HG03342 (cell line): ENCODE measurements at regions not wholly inside any gene's neighbourhood (a gene's known extent, or its start where the extent isn't known, plus 50 kb on each side); places are given as distances from the start of the nearest gene placed in this dataset.
"Not testable (repeated sequence)": the region's sequence is repeated elsewhere in the genome, so short reads cannot be mapped to it uniquely, and the experiment has no call there.

ENCODE experiments used
- ATAC-seq: cut with Tn5 transposase; IDR thresholded peaks from one replicate; pipeline ENCODE4 v1.9.1; 2021; ENCODE audit warnings: mild to moderate bottlenecking, moderate library complexity; ENCODE audit not compliant: unreplicated experiment

DNA sequence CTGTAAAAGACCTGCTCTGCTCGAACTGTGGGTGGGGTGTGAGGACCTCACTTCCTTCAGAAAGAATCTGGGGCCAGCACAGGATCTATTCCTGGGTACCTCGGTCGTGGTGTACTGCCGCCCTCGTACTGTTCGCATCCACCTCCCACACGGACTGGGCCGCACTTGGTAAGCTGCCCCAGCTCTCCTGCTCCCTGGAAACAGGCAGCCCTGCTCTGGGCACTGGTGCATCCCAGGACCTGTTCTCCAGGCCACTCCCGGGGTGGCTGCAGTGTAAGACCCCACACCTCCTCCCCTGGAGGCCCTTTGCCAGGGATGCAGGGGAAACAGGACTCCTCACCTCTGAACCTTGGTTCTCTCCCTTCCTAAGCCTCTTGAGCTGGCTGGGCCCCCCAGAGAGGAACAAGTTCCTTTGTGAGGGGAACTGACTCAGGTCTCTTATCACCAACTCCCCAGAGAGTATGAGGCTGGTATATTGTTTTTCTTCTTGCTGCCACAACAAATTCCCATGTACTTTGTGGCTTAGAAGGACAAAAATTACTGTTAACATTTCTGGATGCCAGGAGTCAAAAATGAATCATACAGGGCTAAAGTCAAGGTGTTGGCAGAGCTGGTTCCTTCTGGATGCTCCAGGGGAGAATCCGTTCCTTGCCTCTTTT, 276.5 kb downstream of the NUAK1 start:
- no peak for ATAC-seq

DNA sequence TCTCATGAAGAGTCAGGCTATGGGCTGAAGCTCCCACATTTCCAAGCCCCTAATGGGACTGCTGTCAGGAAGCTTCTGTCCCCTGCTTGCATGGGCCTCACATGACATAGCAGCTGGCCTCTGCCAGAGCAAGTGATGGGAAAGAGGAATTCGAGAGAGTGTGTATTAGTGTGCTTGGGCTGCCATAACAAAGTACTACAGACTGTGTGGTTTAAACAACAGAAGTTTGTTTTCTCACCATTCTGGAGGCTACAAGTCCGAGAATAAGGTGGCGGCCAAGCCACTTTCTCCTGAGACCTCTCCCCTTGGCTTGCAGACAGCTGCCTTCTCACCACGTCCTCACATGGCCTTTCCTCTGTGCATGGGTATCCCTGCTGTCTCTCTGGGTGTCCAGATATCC, 274.4 kb downstream of the NUAK1 start:
- ATAC-seq, result no peak

DNA sequence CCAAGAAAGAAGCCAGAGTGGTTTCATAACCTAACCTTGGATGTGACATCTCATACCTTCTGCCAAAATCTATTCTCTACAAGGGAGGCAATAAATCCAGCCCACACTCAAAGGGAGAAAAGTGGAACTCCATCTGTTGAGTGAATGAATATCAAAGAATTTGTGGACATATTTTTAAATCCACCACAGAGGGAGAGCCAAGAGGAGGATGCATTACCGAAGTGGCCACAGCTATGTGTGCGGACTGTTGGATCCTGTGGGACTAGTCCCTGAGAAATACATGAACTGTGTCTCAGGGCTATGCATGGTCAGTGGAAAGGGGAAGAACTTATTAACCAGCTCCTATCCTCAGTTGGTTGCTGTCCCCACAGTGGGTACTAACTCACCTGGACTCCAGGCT, 273.9 kb downstream of the NUAK1 start:
- ATAC-seq, result no peak

DNA sequence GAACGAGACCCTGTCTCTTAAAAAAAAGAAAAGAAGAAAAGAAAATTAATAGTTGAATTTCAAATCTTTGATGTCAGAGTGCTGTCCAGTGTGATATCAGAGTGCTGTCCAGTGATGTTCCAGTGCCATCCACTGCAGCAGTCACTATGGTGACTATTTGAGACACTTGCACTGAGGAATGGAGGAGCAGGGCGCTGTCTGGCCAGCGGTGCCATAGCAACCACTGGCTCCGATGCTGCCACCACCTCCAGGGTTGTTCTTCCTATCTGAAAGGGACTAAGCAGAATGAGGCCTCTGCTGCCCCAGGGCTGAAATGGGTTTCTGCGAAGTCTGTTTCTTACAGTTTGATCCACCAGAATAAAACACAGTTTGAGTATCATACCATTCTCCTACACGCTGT, 272.9 kb downstream of the NUAK1 start:
- ATAC-seq, result no peak

DNA sequence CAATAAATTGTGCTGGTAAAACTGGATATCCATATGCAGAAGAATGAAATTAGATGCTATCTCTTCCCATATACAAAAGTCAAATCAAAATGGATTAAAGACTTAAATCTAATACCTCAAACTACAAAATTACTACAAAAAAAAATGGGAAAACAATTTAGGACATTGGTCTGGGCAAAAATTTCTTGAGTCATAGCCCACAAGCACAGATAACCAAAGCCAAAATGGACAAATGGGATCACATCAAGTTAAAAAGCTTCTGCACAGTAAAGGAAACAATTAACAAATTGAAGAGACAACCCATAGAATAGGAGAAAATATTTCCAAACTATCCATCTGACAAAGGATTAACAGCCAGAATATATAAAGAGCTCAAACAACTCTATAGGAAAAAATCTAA, 264.6 kb downstream of the NUAK1 start:
- ATAC-seq, result no peak

DNA sequence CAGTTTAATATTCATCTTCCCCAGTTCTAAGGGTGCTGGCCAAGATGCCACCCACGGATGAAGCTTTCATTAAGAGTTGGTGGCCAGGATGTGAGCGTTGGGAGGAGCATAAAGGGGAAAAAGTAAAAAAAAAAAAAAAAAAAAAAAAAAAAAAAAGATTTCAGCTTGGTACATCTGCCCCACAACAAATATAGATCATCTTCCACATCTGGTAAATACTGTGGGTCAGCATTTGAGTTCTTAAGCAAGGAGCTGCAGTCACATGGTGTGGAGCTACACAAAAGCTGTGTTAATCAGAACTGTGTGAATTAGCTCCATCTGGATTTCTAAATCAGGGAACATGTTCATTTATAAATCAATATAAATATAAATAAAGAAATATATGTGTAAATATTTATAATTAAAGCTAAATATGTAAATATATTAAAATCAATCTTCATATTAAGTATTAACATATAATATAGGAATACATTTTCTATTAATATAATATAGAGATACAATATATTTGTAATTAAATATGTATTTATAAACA, 262.3 kb downstream of the NUAK1 start:
- ATAC-seq, result no peak

DNA sequence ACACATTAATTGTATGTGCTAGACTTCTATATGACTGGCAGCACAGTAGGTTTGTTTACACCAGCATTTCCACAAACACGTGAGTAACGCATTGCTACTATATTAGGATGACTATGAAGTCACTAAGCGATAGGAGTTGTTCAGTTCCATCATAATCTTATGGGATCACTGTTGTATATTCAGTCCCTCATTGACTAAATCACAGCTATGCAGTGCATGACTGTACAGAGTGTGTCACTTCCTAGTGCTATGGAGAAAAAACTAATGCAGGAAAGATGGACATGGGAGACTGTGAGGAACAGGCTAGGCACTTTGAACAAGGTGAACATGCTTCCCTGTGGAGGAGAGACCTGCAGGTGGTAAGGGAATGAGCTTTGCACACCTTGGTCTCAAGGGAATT, 259.8 kb downstream of the NUAK1 start:
- ATAC-seq, result no peak

DNA sequence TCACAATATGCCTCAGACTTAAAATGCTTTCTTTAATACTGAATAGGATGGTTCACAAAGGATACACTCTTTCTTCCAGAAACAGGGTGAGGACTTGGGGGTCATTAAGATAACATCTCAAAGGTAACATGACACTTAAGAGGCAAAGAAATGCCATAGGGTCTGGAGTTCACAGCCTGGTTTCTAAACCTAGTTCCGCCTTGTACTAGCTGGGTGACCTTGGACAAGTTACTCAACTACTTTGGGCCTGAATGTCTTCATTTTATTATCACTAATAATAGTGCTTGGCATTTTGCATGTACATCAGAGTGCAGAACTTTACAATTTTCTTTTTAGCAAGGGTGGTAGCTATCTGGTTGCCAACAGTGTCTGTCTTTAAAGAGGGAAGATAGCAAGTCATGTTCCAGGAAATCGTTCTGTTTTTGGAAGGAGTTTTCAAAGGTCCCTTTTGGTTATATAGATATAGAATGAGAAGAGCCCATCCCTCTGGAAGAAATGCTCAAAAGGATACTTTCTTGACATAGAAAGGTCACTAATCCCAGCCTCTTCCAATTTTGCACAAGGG, 257.8 kb downstream of the NUAK1 start:
- ATAC-seq, result no peak

DNA sequence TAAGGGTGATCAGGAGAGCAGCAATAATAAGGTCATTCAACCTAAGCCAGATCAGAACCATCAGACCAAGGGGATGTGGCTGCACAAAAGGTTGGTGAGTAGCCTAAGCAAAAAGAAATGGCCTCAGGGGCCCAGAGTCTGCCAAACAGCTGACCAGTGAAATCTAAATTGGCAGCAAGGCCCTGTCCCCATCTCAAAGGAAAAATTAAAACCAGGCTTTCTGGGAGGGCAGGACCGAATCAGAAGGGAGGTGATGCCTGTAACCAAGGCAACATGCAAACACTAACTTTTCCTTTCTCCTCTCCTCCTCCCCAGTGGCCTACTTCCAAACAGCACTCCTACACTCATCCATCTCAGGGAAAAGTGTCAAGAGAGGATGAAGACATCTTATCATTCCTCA, 256.4 kb downstream of the NUAK1 start:
- ATAC-seq, result no peak

DNA sequence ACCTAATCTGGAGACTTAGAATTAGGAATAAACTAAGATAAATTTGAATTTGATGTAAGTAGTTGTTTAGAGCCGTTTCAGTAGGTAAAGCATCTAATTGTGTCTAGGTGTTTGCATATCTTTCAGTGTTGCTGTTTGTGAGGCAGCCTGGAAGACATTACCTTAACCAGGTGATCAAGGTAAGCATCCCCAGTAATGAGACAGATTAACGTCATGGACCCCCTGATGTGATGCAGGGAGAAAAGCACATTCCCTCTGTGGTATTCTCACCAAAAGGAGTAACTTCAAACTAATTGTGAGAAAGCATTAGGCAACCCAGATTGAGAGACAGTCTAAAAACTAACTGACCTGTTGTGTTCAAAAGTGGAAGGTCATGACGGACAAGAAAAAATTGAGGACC, 251.6 kb downstream of the NUAK1 start:
- no peak for ATAC-seq

DNA sequence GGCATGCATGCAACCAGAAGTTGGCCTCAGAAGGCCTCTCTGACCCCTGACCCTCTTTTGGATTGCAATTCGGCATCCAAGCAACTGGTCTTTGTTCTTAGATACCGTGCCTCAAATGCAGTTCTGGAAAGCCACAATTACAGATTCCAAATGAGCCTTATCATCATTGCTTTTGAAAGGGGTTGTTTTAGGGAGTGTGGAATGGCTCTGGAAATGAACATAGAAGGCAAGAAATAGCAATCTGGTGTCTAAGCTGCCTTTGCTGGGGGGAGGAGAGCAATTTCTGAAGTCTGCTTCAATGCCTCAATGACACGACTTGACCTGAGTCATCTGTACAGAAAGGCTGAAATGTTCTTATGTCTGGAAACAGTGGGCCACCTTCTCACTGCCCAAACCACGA, 250.1 kb downstream of the NUAK1 start:
- no peak for ATAC-seq

DNA sequence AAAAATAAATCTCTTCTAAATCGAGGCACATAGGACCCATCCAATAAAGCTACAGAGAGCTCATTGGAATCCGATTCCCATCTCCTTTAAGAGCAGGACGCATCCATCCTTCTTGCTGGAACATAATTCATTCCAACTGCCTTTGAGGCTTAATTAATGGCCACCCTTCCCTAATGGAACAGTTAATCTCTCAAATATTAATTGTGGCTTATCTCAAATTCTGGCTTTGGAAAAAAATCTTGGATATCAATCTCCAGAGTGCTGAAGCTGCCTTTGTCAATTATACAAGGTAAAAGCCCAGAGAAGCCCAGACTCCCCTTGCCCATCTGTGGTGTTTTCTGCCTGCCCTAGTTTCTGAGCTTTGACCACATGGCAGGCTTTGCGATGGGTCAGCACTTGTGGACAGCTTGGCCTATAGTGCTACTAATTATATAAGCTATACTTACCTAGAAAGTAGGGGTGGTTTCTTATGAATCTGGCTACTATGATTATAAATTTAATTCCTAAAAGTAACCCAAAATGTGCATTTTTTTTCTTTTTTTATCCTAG, 246.3 kb downstream of the NUAK1 start:
- ATAC-seq, result no peak

DNA sequence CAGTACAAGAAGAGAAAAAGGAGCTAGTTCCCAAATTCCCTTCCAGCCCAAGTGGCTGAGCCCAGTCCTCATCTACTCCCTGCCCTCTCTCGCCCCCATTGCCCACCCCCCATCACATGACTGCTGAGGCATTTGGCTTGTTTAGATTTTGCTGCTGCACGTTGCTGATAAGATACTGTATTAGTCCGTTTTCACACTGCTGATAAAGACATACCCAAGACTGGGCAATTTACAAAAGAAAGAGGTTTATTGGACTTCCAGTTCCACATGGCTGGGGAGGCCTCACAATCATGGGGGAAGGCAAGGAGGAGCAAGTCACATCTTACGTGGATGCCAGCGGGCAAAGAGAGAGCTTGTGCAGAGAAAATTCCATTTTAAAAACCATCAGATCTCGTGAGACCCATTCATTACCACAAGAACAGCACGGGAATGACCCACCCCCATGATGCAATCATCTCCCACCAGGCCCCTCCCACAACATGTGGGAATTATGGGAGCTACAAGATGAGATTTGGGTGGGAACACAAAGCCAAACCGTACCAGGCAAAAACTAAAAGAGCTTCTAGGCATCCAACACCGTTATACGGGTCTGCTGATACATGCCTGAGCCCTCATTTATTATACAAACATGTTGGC, 243.4 kb downstream of the NUAK1 start:
- ATAC-seq, result not testable (repeated sequence)

DNA sequence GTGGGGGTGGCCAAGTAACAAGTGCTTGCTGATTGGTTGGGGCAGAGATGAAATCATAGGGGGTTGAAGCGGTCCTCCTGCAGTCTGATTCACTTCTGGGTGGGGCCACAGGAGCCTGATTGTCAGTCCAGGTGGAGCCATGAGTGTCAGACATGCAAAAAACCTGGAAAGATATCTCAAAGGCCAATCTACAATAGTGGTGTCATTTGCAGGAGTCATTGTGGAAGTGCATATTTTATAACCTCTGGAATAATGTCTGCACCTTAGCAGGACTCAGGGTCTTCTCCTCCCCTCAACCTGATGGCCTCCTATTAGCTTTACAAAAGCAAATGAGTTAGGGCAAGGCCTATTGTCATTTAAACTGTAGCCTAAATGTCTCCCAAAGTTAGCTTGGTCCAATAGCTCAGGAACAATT, 241.4 kb downstream of the NUAK1 start:
- ATAC-seq, result no peak

DNA sequence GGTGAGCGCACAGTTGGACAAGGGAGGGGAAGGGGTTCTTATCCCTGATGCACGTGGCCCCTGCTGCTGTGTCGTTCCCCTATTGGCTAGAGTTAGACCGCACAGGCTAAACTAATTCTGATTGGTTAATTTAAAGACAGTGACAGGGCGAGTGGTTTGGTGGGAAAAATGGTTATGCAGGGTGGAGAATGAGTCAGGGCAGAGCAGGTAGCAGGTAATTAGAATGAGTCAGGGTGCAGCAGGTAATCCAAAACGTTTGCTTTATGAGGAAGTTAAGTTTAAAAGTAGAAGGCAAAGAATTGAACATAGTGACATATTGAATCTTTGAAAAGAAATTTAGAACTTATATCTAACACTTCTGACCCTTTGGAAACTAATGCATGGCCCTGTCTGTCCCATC, 240.5 kb downstream of the NUAK1 start:
- not testable (repeated sequence) for ATAC-seq

DNA sequence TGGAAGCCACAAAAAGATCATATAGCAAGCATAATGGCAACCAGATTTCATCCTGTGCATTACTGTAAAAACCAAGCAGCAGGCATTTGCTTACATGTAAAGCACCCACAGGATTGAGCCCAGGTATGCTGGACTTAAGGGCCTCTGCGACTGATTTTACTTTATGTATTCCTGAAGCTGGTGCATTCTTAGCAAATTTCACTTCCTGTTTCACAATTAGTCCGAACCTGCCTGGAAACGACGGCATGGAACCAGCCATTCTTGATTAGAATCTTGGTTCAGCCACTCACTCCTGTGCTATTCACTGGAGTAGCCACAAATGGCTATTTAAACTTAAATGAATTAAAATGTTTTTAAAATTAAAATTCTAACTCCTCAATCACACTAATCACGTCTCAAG, 239.2 kb downstream of the NUAK1 start:
- no peak for ATAC-seq

DNA sequence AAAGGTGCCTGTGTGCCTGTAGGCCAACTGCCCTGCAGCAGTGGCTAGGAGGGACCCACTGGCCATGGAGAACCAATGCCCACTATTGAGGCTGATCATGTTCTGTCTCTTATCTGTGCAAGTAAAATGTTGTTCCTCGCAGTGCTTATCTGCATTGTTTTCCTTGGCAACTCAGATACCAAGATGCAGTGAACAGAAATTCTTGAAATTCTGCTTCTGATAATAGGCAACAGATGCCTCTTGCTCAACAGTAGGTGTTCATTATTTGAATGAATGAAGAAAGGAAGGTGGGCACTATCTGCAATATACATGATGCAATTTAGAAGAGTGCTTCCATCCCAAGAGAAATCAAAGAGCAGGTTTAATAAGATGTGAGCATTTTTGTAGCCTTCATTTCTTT, 232.2 kb downstream of the NUAK1 start:
- no peak for ATAC-seq

DNA sequence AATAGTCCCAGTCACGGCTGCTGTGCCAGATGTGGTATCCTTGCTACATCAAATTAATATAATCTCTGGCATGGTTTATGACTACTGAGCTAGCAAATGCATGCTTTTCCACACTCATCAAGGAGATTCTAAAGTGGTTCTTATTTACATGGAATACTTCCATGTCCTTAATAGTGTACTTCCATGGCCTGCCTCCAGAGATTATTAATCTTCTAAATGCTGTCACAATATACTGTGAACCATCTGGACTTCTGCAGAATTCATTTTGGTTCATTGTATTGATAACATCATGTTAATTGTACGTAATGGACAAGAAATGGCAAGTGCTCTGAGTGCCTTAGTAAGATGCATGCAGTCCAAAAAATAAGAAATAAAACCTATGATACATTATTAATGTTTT, 230.8 kb downstream of the NUAK1 start:
- ATAC-seq, result no peak

DNA sequence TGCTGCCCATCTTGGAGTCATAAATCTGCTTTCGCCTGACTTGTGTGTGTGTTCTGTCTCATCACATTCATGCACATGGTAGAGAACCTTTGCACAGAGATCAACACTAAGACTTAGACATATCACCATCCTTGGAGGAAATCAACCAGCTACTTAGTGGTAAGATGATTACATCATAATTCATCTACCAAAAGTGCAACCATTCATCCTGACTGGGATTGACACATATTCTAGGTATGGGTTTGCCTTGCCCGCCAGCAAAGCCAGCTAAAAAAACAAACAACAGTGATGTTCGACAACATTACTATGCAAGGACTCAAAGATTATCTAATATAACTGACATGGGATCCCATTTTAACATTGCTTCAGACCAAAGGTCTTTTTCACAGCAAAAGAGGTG, 228.7 kb downstream of the NUAK1 start:
- no peak for ATAC-seq

DNA sequence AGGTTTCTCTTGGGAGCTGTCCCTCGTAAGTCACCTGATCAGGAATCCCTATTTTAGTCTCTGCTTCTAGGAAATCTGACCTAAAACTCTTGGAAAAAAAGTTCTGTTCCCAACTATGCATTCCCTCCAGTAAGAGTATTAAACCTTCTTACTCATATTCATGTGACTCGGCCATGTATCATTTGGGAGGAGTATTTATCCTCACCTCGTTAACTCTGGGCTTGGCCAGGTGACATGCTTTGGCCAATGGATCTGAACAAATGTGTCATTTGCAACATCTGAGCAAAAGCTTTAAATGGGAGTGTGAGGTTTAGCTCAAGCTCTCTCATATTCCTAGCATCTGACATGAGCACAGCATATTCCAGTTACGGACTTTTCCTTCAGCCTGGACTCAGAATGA, 226.8 kb downstream of the NUAK1 start:
- no peak for ATAC-seq

DNA sequence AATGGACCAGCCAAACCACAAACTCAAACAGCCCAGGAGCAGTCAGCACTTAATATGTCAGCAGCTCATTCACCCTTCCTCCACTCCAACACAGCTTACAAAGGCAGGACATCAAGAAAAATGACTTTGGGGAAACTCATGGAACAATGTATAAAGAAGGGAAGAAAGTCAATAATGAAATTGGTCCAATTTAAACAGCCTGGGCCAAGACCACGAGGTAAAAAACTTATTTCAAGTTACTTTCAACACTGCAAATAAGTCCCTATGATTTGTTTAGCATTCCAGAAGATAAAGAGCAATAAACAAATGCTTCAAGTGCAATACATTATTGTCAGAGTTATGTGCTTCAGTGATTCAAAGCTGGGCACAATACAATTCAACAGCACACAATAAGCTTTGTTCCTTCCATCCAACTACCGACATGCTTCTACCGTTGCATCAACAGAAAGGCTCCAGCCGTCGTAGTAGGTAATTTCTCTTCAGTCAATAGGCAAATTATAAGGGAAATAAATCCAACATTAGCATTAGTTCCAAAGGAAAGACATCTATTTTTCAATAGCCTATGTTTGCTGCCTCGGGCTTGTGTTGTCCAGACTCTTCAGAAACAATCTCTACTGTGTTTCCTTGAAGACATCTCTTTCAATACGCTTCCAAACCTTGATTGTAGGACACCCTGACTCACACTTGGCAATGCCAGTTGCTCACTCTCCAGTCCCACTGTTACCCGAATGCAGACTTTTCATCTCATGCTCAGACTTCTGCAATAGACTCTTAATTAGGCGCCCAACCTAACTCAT, 225.7 kb downstream of the NUAK1 start:
- ATAC-seq, result no peak
